ENCODE measurements at regions not wholly inside any gene's neighbourhood (a gene's known extent, or its start where the extent isn't known, plus 50 kb on each side); places are given as distances from the start of the nearest gene placed in this dataset.
"Not testable (repeated sequence)": the region's sequence is repeated elsewhere in the genome, so short reads cannot be mapped to it uniquely, and the experiment has no call there.

DNA sequence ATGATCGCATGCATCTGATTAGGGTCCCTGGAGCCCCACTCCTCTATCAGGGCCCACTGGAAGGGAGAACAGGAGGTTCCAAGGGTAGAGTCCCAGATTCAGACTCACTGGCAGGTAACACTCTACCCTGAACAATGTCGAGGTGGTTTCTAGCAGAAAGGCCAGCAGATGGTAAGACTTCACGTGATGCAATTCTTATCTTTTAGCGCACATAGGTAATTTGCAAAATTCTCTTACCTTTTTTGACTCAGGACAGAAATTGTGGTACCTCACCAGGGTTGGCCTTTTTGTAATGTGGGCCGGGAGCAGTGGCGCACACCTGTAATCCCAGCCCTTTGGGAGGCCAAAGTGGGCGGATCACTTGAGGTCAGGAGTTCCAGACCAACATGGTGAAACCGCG, 228.1 kb upstream of the JARID2 start:
- in situ Hi-C loops (cut with HindIII; ENCODE audit: low pct_unique_long_range_greater_than_20kb, low sequenced_read_pairs), result no loop called here
- DNase-seq (ENCODE audit: low read depth in 1 of 2, low spot score in 1 of 2), result no peak
- TF ChIP-seq JUND (IDR thresholded peaks at IDR 0.05; ENCODE audit: low read depth), result no peak

DNA sequence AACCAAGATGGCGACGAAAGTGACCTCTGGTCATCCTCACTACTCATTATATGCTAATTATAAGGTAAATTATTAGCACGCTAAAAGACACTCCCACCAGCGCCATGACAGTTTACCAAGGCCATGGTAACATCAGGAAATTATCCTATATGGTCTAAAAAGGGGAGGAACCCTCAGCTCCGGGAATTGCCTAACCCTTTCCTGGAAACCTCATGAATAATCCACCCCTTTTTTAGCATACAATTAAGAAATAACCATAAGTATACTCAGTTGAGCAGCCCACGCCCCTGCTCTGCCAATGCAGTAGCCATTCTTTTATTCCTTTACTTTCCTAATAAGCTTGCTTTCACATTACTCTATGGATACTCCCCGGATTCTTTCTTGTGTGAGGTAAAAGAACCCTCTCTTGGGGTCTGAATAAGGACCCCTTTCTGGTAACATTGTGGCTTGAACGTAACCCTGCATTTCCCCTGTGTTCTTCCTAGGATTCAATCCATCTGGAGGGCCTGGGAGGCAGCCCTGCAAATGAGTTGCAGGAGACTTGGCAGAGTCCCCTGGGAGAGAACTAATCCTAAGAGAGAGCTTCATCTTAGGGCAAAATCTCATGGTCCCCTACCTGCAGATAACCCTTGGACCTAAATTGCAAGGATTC, 225.6 kb upstream of the JARID2 start:
- no peak for DNase-seq (ENCODE audit: low read depth in 1 of 2, low spot score in 1 of 2)
- TF ChIP-seq JUND (IDR thresholded peaks at IDR 0.05; ENCODE audit: low read depth), result no peak
- in situ Hi-C loops (cut with HindIII; ENCODE audit: low pct_unique_long_range_greater_than_20kb, low sequenced_read_pairs), result no loop called here

DNA sequence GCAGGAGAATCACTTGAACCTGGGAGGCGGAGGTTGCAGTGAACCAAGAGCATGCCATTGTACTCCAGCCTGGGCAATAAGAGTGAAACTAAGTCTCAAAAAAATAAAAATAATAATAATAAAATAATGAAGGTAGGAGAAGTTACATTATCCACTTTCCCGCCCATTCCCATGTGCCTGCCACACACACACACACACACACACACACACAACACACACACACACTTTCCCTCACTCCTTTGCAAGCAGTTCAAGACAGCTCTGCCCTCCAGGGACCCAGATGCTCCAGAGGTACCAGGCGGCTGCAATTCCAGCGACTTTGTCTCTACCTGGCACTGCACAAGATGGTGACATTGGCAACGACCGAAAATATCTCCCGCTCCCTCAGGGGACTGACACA, 224.8 kb upstream of the JARID2 start:
- no peak for DNase-seq (ENCODE audit: low read depth in 1 of 2, low spot score in 1 of 2)
- in situ Hi-C loops (cut with HindIII; ENCODE audit: low pct_unique_long_range_greater_than_20kb, low sequenced_read_pairs), result no loop called here
- TF ChIP-seq JUND (IDR thresholded peaks at IDR 0.05; ENCODE audit: low read depth), result no peak

DNA sequence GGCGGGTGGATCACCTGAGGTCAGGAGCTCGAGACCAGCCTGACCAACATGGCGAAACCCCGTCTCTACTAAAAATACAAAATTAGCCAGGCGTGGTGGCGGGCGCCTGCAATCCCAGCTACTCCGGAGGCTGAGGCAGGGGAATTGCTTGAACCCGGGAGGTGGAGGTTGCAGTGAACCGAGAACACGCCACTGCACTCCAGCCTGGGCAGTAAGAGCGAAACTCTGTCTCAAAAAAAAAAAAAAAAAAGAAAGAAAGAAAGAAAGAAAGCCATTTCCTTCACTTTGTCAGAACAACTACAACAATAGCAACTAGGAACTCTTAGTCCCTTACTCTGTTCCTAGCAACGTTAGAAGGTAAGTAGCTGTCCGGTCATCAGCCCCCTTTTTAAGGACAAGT, 222.9 kb upstream of the JARID2 start:
- in situ Hi-C loops (cut with HindIII; ENCODE audit: low pct_unique_long_range_greater_than_20kb, low sequenced_read_pairs), result not testable (repeated sequence)

DNA sequence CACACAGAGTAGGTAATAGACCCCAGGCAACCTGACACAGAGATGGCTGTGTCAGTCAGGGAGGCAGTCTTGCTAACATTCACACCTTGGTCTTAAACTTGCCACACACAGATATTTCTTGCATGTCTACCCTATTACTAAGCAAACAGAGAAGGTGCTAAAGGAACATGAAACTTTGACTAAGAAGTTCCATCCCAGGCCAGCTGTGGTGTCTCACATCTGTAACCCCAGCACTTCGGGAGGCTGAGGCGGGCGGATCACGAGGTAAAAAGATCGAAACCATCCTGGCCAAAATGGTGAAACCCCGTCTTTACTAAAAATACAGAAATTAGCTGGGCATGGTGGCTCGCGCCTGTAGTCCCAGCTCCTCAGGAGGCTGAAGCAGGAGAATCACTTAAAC, 222.4 kb upstream of the JARID2 start:
- DNase-seq (ENCODE audit: low read depth in 1 of 2, low spot score in 1 of 2), result no peak
- TF ChIP-seq JUND (IDR thresholded peaks at IDR 0.05; ENCODE audit: low read depth), result no peak
- in situ Hi-C loops (cut with HindIII; ENCODE audit: low pct_unique_long_range_greater_than_20kb, low sequenced_read_pairs), result no loop called here

More for the DNA sequence above, 222.9 kb upstream of the JARID2 start:
- not testable (repeated sequence) for DNase-seq (ENCODE audit: low read depth in 1 of 2, low spot score in 1 of 2)

DNA sequence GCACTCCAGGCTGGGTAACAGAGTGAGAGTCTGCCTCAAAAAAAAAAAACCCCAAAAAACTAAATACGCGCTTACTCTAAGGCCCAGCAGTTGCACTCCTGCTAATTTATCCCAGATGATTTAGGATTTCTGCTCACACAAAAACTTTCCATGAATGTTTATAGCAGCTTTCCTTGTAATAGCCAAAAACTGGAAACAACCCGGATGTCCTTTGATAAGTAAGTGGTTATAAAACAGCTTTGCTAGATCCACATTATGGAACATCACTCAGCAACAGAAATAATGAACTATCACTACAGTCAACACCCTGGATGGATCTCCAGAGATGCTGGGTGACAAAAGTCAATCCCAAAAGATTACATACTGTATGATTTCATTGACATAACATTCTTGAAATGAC, 220.4 kb upstream of the JARID2 start:
- no peak for TF ChIP-seq JUND (IDR thresholded peaks at IDR 0.05; ENCODE audit: low read depth)
- no peak for DNase-seq (ENCODE audit: low read depth in 1 of 2, low spot score in 1 of 2)
- in situ Hi-C loops (cut with HindIII; ENCODE audit: low pct_unique_long_range_greater_than_20kb, low sequenced_read_pairs), result no loop called here

DNA sequence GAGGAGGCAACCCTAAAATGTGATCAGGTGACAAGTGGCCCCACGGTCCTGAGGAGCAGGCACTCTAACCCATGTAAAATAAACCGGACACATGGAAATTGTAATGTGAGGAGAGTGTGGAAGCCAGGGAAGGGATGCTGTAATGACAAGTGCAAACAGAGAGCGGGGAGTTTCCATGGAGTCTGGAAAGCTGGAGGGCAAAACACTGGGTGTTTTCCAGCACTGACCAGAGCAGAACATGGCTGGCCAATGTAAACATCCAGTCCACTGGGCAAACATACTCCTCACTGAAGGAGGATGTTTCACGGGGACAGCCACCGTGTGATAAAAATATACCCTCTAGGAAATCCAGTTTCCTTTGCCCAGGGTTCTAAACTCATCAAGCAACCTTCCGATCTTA, 219.0 kb upstream of the JARID2 start:
- TF ChIP-seq JUND (IDR thresholded peaks at IDR 0.05; ENCODE audit: low read depth), result no peak
- in situ Hi-C loops (cut with HindIII; ENCODE audit: low pct_unique_long_range_greater_than_20kb, low sequenced_read_pairs), result no loop called here
- DNase-seq (ENCODE audit: low read depth in 1 of 2, low spot score in 1 of 2), result peak; percentile 31 to 92

DNA sequence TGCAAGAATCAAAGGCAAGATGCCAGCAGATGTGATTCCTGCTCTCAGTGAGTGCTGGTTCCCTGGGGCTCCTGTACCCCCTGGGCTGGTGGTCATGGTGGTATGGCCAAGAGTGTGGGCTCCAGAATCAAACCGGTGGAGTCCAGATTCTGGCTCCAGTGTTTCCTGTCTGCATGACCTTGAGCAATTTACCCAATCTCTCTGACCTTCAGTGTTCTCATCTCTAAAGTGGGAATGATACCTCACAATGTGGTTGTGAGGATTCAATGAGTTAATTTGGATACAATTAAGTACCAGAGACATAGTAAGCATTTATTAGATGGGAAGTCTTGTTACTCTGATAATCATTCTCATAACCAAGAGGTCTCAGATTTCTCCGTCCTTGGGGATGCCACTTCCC, 218.4 kb upstream of the JARID2 start:
- TF ChIP-seq JUND (IDR thresholded peaks at IDR 0.05; ENCODE audit: low read depth), result no peak
- in situ Hi-C loops (cut with HindIII; ENCODE audit: low pct_unique_long_range_greater_than_20kb, low sequenced_read_pairs), result no loop called here
- DNase-seq (ENCODE audit: low read depth in 1 of 2, low spot score in 1 of 2), result no peak

DNA sequence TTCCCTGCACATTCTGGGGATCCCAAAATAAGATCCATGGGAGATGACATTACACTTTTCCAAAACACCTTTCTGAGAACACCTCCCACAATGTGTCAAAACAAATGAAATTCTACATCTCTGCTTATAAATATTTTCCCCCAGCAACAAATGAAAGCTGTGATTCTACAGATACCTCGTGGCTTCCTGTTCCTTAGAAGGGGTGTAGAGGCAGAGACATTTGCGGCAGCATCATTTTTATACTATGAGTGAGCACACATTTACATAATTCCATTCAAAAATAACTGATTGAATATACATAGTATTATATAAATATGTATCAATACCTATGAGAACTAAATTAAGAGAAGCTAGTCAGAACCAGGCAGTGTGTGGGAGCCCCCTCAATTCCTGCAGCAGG, 213.9 kb upstream of the JARID2 start:
- no peak for DNase-seq (ENCODE audit: low read depth in 1 of 2, low spot score in 1 of 2)
- in situ Hi-C loops (cut with HindIII; ENCODE audit: low pct_unique_long_range_greater_than_20kb, low sequenced_read_pairs), result no loop called here
- TF ChIP-seq JUND (IDR thresholded peaks at IDR 0.05; ENCODE audit: low read depth), result no peak

DNA sequence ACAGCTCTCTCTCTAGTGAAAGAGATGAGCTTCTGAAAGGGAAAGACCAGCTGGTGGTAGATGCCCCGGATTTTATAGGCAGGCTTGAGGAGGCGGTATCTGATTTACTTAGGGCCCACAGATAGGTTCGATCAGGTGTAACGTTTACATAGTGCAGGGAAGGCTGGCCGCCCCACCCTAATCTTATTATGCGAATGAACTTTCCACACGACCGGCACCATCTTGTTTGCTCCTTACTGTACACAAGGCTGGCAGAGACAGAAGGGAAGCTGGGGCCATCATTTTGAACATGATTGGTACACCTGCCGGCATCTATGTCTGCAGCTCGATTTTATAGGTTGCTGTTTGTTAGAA, 212.0 kb upstream of the JARID2 start:
- no peak for TF ChIP-seq JUND (IDR thresholded peaks at IDR 0.05; ENCODE audit: low read depth)
- no peak for DNase-seq (ENCODE audit: low read depth in 1 of 2, low spot score in 1 of 2)
- in situ Hi-C loops (cut with HindIII; ENCODE audit: low pct_unique_long_range_greater_than_20kb, low sequenced_read_pairs), result no loop called here

DNA sequence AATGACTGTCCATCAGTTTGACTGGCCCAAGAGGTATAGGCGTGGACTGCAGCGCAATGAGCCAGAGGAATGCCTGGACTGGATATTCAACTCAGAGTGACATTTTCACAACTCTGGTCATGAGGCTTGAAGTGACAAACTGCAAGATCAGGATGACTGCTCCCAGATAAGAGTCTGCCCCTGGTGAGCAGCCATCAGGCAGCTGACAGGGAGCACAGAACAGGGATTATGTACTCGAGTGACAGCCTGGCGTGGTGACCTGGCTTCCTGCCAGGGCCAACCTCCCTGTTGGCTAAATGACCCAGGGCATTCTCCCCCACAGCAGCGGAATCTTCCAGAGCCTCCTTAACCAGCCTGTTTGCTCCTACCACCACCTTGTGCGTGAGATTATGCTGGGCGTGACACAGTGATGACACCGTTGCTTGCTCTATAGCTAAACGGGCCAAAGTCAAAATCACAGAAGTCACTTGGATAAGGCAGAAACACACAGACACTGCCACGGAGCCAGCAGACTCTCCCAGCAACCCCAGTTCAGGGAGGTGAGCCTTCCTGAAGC, 209.1 kb upstream of the JARID2 start:
- peak in 1 of 2 experiments; percentile 40 for DNase-seq (ENCODE audit: low read depth in 1 of 2, low spot score in 1 of 2)
- in situ Hi-C loops (cut with HindIII; ENCODE audit: low pct_unique_long_range_greater_than_20kb, low sequenced_read_pairs), result no loop called here
- TF ChIP-seq JUND (IDR thresholded peaks at IDR 0.05; ENCODE audit: low read depth), result no peak

DNA sequence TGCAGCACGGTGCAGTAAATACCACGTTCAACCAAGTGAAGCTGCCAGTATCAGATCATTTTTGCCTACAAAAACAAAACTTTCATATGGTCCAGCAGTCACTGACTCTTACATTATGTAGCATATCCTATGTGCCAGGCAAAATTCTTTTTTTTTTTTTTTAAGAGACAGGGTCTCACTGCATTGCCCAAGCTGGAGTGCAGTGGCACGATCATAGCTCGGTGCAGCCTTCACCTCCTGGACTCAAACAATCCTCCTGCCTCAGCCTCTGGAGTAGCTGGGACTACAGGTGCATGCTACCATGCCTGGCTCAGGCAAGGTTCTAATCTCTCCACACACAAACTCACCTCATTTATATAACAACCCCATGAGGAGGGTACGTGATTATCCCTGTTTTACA, 208.6 kb upstream of the JARID2 start:
- TF ChIP-seq JUND (IDR thresholded peaks at IDR 0.05; ENCODE audit: low read depth), result no peak

DNA sequence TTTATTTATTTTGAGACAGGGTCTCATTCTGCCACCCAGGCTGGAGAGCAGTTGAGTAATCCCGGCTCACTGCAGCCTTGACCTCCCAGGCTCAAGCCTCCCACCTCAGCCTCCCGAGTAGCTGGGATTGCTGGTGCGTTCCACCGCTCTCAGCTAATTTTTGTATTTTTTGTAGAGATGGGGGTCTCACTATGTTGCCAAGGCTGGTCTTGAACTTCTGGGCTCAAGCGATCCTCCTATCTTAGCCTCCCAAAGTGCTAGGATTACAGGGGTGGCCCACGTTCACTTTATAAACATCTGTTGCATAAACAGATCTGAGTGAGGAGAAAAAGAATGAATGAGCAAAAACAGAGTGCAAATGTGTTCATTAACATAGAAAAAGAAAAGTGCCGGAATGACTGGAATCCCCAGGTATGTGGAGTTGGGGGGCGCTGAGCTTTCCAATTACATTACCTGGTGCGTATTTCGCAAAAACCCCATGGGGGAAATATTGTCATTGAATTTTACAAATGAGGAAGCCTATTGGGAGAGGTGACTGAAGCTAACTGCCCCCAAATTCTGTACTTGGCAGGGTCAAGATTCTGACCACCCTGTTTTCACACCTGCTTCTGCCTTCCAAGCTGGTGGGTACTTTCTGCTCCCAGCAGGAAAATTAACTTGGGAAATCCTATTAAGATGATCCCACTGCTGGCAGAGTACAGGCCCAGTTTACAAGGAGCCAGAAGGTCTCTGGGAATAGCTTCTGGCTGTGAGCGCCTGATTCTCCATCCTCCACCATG, 207.7 kb upstream of the JARID2 start:
- no peak for DNase-seq (ENCODE audit: low read depth in 1 of 2, low spot score in 1 of 2)
- in situ Hi-C loops (cut with HindIII; ENCODE audit: low pct_unique_long_range_greater_than_20kb, low sequenced_read_pairs), result no loop called here
- TF ChIP-seq JUND (IDR thresholded peaks at IDR 0.05; ENCODE audit: low read depth), result no peak

More for the DNA sequence above, 208.6 kb upstream of the JARID2 start:
- in situ Hi-C loops (cut with HindIII; ENCODE audit: low pct_unique_long_range_greater_than_20kb, low sequenced_read_pairs), result no loop called here
- no peak for DNase-seq (ENCODE audit: low read depth in 1 of 2, low spot score in 1 of 2)
